HG03103 (cell line): ENCODE measurements at regions not wholly inside any gene's neighbourhood (a gene's known extent, or its start where the extent isn't known, plus 50 kb on each side); places are given as distances from the start of the nearest gene placed in this dataset.
A peak's percentile ranks its signal among the peaks of the same experiment; 100 is the strongest.

Experiments
- ATAC-seq: cut with Tn5 transposase; IDR thresholded peaks from one replicate; pipeline ENCODE4 v1.9.1; 2021; ENCODE audit warnings: low read depth; ENCODE audit not compliant: unreplicated experiment

DNA sequence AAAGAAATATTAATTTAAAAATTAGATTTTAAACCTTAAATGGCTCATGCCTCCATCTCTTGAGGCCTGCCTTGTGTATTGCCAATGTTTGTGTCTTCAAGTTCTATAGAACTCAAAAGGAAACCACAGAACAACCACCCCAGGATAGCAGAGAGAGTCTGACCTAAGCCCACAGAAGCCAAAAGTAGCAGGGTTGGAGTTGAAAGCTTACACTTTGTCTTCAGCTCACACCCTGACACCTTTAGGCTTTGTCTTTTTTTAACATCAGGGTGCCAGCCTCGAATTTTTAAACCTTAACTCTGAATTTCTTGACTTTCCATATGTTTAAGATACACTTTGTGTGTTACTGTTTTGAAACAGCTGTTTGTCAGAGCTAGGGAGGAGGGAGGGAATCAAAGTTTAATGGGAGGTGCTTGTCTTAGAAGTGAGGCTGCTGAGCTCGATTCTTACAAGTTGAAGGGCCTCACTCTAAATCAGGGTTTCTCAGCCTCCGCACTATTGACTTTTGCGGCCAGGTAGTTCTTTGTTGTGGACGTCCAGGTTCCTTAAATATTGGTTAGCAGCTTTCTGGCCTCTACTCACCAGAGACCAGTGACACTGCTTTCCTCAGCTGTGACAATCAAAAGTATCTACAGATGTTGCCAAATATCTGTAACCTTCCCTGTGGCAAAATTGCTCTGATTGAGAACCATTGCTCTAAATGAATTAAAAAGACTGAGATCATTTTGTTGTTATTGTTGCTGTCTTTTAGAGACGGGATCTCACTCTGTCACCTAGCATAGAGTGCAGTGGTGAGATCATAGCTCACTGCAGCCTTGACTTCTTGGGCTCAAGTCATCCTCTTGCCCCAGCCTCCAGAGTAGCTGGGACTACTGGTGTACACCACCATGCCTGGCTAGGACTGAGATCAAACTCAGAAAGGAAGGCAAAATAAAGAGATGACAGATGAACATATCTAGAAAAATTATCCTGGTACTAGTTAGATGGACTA, 139.2 kb upstream of the EOMES start:
- ATAC-seq, result no peak

DNA sequence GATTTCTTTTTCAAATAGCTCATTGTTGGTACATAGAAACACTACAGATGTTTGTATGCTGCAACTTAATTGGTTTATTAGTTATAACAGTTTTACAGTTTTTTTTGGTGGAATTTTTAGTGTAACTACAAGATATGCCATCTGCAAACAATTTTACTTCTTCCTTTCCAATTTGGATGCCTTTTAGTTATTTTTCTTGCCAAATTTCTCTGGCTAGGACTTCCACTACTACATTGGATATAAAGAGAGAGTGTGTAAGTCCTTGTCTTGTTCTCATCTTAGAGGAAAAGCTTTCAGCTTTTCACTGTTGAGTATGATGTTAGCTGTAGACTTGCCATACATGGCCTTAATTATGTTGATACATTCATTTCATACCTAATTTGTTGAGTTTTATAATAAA, 143.6 kb upstream of the EOMES start:
- ATAC-seq, result no peak

DNA sequence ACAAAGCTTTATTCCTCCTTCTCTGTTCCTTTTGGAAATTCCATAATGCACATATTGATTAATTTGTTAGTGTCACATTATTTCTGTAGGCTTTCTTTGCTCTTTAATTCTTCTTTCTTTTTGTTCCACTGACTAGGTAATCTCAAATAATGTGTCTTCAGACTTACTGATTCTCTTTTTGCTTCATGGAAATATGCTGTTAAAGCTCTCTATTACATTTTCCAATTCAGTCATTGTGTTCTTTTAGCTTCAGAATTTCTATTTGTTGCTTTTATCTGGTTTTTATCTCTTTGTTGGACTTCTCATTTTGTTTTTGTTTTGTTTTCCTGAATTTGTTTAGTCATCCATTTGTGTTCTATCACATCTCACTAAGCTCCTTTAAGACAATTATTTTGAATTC, 147.0 kb upstream of the EOMES start:
- ATAC-seq, result no peak

DNA sequence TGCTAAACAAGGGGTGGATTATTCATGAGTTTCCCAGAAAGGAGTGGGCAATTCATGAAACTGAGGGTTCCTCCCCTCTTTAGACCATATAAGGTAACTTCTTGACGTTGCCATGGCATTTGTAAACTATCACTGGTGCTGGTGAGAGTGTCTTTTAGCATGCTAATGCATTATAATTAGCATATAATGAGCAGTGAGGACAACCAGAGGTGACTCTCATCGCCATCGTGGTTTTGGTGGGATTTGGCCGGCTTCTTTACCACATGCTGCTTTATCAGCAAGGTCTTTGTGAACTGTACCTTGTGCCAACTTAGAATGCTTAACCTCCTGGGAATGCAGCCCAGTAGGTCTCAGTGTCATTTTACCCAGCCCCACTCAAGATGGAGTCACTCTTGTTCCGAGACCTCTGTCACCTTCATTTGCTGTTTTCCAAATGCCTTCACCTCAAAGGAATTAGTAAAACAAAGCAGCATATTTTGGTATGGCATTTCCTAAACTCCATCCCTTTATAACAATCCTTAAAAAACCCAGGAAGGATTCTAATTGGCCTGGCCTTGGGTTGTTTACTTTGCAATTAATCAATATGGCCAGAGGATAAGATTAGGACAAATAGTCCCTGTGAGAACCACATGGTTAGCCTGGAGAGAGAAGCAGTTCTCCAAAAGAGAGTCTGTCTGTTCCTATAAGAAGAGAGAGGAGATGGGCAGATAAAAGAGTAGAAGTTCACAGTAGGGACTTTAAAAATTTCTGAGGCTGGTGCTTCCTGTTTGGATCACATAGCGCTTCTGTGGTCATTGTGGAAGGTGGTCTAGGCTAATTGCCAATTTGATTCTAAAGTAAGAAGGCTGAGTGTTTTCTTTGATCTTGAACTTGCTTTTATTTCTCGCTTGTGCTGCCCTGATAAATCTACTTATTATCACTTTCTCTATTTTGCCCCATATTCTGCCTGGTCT, 155.2 kb upstream of the EOMES start:
- ATAC-seq, result no peak

DNA sequence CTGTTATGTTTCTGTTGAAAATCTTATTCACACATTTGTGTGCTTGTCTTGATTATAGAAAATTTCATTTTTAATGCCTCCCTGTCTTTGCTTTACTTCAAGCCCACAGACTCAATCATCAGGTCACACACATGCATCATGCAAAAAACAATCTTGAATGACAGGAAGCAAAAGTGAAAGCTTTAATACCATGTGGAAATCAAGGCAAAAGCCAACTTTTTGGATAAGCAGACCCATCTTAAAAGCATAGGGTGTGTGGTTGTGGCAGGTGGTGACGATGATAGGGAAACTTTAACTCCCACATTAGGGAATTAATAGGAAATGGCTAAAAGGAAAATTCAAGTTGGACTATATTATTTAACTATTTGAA, 155.9 kb upstream of the EOMES start:
- ATAC-seq, result no peak

DNA sequence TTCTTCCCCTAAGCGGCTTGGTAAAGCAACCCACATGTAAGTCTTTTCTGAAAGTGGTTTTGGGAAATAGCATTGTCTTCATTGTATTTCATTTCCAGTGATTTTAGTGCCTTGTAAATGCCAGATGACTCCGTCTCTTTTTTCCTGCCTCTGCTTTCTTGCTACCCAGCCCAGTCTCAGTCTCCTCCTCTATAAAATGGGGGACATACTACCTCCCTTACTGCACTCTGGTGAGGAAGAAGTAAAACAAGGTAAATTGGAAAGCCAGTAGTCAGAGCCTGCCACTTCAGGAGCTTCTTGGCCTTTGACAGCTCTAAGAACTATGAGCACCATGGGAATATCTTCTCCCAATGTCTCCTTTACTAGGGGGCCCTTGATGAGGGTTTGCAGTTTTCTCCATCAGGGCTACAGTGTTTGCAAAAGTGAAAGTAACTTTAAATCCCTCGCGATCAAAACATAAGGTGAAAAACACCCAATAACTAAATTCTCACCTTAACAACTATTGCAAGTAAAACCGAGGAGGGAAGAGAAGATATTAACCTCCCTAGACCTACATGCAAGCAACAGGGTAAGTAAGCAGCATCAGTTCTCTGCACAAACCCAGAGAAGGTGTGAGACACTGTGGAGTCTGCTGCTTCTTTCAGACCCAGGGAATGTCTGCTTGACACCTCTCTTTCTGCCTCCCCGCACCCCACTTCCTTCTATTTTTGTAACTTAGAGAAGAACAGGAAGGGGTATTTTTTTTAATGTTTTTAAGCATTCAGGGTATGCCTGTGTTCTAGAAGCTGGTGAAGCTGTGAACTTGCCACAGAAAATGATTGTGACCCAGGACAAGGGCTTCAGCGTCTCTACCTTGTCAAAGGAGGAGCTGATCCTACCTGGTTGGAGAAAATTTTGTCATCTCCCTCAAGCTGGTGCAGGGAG, 159.1 kb upstream of the EOMES start:
- ATAC-seq, result peak; percentile 47

DNA sequence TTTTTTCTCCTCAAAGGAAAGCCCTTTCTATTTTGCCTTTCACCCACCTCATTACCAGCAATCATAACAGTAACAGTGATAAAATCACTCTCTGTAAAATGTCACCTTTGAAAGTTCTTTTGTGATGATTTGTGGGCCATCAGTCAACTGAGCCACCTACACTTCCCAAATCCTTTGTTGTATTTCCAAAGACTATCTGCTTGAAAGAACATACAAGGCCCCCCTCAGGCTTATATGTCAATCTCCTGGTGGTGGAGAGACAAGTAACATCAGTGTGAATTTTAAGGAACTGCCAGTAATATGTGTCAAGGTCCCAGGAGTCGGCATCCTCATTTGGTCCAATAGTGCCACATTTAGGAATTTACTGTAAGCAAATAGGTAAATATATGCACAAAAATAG, 161.1 kb upstream of the EOMES start:
- no peak for ATAC-seq

DNA sequence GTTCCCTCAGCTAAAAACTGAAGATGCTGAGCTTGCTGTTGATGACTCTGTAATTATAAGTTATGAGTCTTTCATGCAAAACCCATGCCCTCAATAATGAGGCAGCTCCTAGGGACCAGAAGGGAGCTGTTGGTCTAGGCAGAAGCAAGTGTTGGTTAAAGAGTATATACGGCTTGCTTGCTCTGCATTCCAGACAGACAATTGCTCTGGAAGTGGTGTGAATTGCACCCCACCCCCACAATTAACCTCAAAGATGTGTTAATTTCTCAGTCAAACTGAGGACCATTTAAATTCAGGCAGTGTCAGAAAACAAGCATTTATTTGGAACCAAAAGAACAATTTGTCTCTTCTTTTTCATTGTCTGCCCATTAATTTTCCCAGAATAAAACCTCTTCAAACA, 163.5 kb upstream of the EOMES start:
- ATAC-seq, result no peak

DNA sequence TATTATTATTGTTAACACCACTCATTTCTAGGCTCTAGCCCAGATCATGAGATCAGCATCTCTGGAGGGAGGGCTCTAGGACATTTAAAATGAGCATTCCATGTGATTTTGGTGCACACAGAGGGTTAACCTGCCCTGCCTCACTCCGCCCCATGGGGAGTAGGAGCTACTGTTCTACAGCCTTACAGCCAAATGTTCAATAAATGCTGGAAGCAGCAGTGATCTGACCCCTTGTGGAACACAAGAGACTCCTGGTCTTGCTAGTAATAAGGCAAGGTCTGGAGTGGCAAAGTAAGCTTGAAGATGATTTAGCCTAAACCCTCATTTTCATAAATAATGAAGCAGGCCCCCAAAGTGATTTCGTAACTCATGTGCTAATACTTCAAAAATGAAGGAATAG, 166.4 kb upstream of the EOMES start:
- no peak for ATAC-seq

DNA sequence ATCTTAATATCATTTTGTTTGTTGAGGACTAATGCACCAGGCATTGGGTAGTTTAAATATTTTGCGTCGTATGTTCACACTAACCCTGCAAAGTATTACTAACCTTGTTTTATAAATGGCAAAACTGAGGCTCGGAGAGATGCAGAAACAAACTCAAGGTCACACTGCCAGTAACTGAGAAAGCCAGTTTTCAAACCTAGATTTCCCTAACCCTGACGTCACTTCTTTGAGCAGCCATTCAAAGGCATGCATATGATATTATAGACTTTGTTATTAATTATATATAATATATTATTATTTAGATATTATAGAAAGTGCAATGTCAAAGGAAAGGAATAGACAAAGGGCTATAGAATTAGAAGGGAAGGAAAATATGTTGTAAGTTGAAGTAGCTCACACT, 167.6 kb upstream of the EOMES start:
- no peak for ATAC-seq

DNA sequence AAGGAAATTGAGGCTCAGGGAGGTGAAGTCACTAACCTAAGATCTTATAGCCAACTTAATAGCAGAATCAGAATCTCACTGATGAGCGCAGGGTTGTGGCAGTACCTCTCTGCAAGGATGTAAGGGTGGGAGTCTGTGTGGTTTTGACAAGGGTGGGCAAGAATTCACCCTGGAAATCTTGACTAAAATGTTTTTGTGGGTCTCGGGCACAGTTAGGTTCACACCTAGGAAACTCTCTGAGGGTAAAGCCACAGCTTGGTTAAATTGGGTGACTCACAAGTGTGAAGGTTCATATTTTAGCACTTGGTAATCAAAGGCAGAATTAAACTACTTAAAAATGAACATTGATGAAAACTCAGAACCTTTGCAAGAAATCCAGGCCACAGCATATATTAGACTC, 178.2 kb upstream of the EOMES start:
- no peak for ATAC-seq

DNA sequence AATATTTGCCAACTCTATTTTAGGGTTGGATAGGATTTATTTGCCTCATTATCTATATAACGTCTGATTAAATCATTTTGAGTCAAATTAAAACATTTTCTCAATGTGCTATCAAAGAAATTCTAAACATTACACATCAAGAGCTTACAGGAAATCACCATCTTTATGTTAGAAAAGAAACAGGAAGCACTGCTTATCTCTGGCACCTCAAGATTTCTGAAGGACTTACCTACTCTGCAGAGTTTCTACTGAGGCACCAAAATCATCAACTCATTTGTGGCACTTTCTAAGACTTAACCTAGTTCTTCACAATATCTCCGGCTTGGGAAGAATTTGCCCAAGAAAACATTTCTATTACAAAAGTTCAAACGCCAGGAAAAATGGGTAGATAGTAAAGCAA, 181.3 kb upstream of the EOMES start:
- no peak for ATAC-seq

DNA sequence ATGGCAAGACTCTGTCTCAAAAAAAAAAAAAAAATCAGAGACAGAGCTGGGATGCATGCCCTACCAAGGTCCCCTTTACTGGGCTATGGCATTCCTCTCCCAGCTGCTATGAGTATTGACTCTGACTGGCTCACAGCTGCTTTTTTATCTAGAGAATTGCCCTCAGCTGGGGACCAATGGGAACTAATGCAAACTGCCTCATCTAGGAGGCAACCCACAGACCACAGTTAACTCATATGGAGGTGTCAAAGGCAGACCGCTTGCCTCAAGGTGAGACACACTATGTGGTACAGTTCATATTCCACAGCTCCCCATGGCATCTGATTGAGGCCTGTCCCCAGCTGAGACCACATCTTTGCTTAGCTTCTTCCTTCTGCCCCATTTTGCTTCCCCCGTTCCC, 183.5 kb upstream of the EOMES start:
- ATAC-seq, result no peak

DNA sequence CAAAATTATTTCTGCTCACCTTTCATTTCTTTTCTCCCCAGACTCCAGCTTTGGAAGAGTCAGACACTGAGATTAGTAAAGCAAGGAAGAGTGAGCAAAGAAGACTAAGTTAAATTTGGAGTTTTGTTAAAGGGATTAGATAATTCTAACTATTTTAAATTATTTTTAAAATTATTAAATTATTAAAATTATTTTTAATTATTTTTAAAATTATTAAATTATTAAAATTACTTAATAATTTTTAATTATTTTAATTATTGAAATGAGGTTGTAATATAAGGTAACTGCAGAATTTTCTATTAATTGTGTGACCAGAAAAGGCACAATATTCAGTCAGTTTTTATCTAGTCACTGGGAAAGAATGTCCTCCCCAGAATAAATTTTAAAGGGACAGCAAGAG, 185.0 kb upstream of the EOMES start:
- no peak for ATAC-seq

DNA sequence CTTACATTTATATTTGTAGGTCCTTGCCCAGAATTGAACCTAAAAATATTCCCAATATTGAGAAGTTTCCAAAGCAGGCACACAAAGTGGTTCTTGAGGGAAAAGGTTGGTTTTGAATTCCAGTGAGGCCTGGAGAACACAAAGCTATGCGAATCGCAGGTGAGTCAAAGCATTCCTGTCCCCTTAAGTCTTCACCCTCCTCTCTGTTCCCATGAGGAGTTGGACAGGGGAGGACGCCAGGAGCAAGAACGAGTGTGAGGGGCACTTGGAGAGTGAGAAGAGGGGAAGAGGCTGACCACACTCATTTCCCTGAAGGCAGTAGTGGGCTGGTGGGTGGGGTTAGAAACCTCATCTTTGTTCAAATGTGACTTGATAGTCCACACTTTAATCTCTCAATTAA, 185.8 kb upstream of the EOMES start:
- no peak for ATAC-seq

DNA sequence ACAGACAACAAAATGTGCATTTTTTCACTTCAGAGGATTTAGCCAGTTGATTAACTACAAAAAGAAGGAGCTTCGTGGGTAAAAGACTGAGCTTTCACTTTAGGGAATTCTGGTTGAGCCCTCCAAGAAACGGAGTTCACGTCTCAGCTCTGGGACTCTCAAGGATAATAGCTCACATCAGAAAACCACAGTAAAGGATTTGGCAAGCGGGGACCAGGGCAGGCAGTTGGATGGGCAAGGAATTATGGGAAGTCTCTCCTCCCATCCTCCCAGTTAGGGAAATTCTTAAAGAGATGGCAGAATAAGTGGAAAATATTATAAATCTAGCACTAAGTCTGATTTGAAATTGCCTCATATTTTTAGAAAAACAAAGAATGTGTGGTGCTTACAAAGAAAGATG, 188.3 kb upstream of the EOMES start:
- no peak for ATAC-seq

DNA sequence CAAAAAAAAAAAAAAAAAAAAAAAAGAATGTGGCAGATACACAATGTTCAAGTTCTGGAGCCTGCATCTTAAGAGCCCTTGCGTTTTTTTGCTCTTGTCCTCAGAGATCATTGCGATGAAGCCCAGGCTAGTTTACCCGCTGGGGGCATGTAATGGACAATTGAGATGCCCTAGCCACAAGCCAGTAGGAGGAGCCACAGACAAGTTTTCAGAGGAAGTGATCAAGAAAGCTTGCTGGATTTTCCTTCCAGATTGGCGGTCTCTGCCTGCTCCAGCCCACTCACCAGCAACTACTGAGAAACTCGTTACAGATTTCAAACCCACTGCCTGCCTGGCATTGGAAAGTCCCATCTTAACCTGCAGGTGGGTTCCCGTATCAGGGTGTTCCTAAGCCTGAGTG, 192.1 kb upstream of the EOMES start:
- no peak for ATAC-seq

DNA sequence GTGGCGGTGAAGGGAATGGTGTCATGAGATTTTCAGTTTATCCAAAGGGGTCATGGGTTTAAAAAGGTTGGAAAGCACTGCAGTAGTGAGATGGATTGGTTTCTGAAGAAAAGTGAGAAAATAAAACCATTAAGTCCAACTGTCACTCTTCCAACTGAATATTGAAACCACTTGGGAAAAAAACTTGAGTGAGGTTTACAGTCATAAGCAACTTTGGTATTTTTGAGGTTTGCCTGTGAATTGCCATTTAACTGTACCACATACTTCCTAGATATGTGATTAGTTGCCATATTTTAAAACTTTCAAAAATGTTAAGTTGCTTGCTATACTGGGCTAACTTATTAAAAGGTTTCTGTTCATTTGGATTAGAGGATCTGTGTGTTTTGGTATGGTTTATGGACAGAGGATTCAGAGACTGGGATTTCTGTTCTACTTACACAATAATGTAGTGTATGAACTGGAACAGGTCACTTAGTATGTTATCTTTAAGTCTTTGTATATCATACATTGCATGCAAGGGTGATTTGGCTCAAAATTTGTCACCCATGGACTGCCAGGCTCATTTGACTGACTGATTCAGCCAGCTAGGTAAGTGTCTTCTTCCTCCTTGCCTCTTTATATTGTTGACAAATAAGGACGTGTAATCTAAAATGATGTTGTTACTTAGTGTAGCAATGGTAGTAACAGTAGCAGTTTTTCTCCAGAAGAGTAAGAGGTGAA, 201.4 kb upstream of the EOMES start:
- no peak for ATAC-seq

DNA sequence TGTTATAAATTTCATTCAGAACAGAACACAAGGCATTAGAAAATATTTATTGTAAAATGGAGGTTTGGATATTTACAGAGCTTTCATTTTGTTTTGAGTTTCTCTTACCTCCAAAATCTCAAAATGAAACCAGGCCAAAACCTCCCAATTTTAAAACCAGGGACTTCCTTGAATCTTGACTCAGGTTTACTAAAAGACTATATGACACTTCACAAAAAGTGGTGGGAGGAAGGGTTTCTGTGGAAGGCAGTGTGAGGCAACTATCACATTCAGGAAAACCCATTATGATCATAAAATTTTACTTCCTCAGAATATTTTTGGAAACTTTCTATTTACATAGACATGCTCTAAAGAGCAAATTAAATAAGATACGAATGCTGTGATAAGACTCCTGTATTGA, 205.8 kb upstream of the EOMES start:
- no peak for ATAC-seq

DNA sequence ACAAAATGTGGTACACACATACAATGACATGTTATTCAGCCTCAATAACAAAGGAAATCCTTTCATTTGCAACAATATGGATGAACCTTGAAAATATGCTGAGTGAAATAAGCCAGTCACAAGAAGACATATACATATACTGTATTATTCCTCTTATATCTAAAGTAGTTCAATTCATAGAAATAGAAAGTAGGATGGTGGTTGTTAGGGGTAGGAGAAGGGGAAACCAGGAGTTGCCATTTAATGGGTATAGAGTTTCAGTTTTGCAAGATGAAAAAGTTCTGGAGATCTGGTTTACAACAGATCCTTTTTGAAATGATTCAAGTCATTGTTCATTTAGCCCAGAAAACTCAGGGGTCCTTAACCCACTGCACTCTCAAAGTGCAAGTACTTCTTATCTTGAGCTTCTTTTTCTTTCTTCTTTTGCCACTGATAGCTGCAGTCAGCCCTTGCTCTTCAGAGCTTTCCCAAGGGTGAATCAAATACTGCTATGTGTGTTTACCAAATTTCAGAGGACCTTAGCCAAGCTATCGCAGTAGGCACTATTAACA, 208.0 kb upstream of the EOMES start:
- no peak for ATAC-seq
